HepG2 (cell line): ENCODE measurements at regions not wholly inside any gene's neighbourhood (a gene's known extent, or its start where the extent isn't known, plus 50 kb on each side); places are given as distances from the start of the nearest gene placed in this dataset.

Source experiments
- ATAC-seq: fragments of 200-7000 bp; cut with Tn5 transposase; 3 replicates; pipeline ENCODE4 v1.9.1; 2020; ENCODE audit warnings: mild to moderate bottlenecking, moderate library complexity
- BruUV-seq: library from RNA; stranded (reverse); fragments of 400-500 nt; replicated peaks from 2 replicates; lab custom pipeline; 2021; lab: Mats Ljungman, UMichigan
- CTCF ChIA-PET: fragments of 300-600 bp; formaldehyde crosslinking; extraction: SDS; loops from one replicate; lab custom pipeline; 2021; ENCODE audit warnings: low total read pairs, inconsistent platforms, low intra/inter-chr PET ratio; lab: Yijun Ruan, JAX
- POLR2A ChIA-PET: fragments of 350-600 bp; sonication (Branson Sonifier 250); formaldehyde crosslinking; loops from one replicate; lab custom pipeline; 2020; ENCODE audit warnings: antibody characterized with exemption, inconsistent platforms; lab: Yijun Ruan, JAX
- DNase-seq: peaks from one replicate; pipeline ENCODE4 v3.0.0-alpha.2; 2015; ENCODE audit warnings: low spot score
- FAIRE-seq: peaks from 3 replicates; lab custom pipeline; 2011; peaks lifted over from hg19 to GRCh38; lab: Jason Lieb, UNC
- H2AFZ ChIP-seq: one replicate; pipeline ENCODE4 v1.6.1; 2011; ENCODE audit warnings: low read length, inconsistent platforms
- H3K27ac ChIP-seq: fragments of 300-600 bp; 3 replicates; pipeline ENCODE4 v1.8.0; 2011; ENCODE audit warnings: mixed run types, mild to moderate bottlenecking, mixed read lengths, low read length, inconsistent platforms; ENCODE audit not compliant: insufficient read depth; ENCODE audit errors: extremely low read length
- H3K27me3 ChIP-seq, 2 experiments: fragments of 200-600 bp in 1 of 2; 2 replicates in 1 of 2; 3 replicates in 1 of 2; pipeline versions ENCODE4 v1.6.0 to v1.8.0; 2011; ENCODE audit warnings: low read length in 2 of 2, mild to moderate bottlenecking in 2 of 2, moderate library complexity in 2 of 2, inconsistent platforms in 1 of 2; ENCODE audit not compliant: insufficient read depth in 2 of 2, control insufficient read depth in 1 of 2
- H3K36me3 ChIP-seq, 2 experiments: fragments of 200-600 bp in 1 of 2; replicated peaks in 1 of 2; 2 replicates in 1 of 2; 3 replicates in 1 of 2; pipeline versions ENCODE4 v1.5.1 to v1.8.0; 2011; ENCODE audit warnings: low read length in 2 of 2, inconsistent platforms in 1 of 2; ENCODE audit not compliant: insufficient read depth in 2 of 2, control insufficient read depth in 1 of 2
- H3K4me1 ChIP-seq: 2 replicates; pipeline ENCODE4 v1.5.1; 2012; ENCODE audit warnings: low read length, inconsistent platforms; ENCODE audit not compliant: insufficient read depth
- H3K4me2 ChIP-seq: 2 replicates; pipeline ENCODE4 v1.6.0; 2011; ENCODE audit warnings: low read depth, low read length, inconsistent platforms
- H3K4me3 ChIP-seq, 3 experiments: fragments of 200-600 bp in 1 of 3; sonication (generic), shearing (Covaris generic) in 1 of 3; replicated peaks in 1 of 3; 2 replicates each; pipeline ENCODE4 v1.5.1; 2011 to 2016; ENCODE audit warnings: low read length in 3 of 3, inconsistent platforms in 2 of 3, low read depth in 2 of 3, mild to moderate bottlenecking in 2 of 3, control low read depth in 1 of 3, mixed read lengths in 1 of 3; ENCODE audit not compliant: insufficient read depth in 1 of 3
- H3K79me2 ChIP-seq: one replicate; pipeline ENCODE4 v1.6.1; 2011; ENCODE audit warnings: low read length, inconsistent platforms; ENCODE audit not compliant: insufficient read depth
- H3K9ac ChIP-seq: 2 replicates; pipeline ENCODE4 v1.6.0; 2011; ENCODE audit warnings: mild to moderate bottlenecking, low read depth, low read length, inconsistent platforms; ENCODE audit not compliant: insufficient read depth
- H3K9me3 ChIP-seq: 2 replicates; pipeline ENCODE4 v1.5.1; 2012; ENCODE audit warnings: mild to moderate bottlenecking, low read length
- H4K20me1 ChIP-seq: 2 replicates; pipeline ENCODE4 v1.6.0; 2011; ENCODE audit warnings: inconsistent platforms, mild to moderate bottlenecking, low read length, moderate library complexity; ENCODE audit not compliant: insufficient read depth
- ARNT2 ChIP-seq: sonication (generic); formaldehyde crosslinking; IDR thresholded peaks from 2 replicates; pipeline ENCODE4 v1.8.0; 2022; ENCODE audit warnings: mild to moderate bottlenecking, low read depth, missing genetic modification reagents, moderate library complexity
- GLI4 ChIP-seq: sonication (generic); formaldehyde crosslinking; IDR thresholded peaks from 2 replicates; pipeline ENCODE4 v1.5.1; 2020; ENCODE audit warnings: missing genetic modification reagents, mild to moderate bottlenecking, moderate library complexity, borderline replicate concordance
- MAZ ChIP-seq, 2 experiments: sonication (generic) in 1 of 2; formaldehyde crosslinking in 1 of 2; IDR thresholded peaks; 2 replicates each; pipeline versions ENCODE4 v1.5.0 to v1.6.1; 2012 to 2020; ENCODE audit warnings: low read depth in 2 of 2, mild to moderate bottlenecking in 2 of 2, borderline replicate concordance in 1 of 2, improper control_type of control experiment in 1 of 2, low read length in 1 of 2, missing genetic modification reagents in 1 of 2, moderate library complexity in 1 of 2
- NCOR1 ChIP-seq: fragments of 200-600 bp; sonication (generic); IDR thresholded peaks from 2 replicates; pipeline ENCODE4 v1.7.0; 2017; ENCODE audit warnings: antibody characterized with exemption, low read length, borderline replicate concordance
- POGZ ChIP-seq: sonication (generic); formaldehyde crosslinking; IDR thresholded peaks from 2 replicates; pipeline ENCODE4 v1.4.0; 2020; ENCODE audit warnings: mild to moderate bottlenecking, missing genetic modification reagents
- POLR2G ChIP-seq: fragments of 200-400 bp; formaldehyde crosslinking; IDR thresholded peaks from 2 replicates; pipeline ENCODE4 v1.6.1; 2018; ENCODE audit warnings: mild to moderate bottlenecking, low read depth, low read length, moderate library complexity
- TAF15 ChIP-seq: fragments of 200-400 bp; formaldehyde crosslinking; IDR thresholded peaks from one replicate; pipeline ENCODE4 v1.6.1; 2018; ENCODE audit warnings: mild to moderate bottlenecking, low read depth, low read length; ENCODE audit not compliant: poor library complexity, severe bottlenecking
- TBX2 ChIP-seq: sonication (generic); formaldehyde crosslinking; IDR thresholded peaks from 2 replicates; pipeline ENCODE4 v1.5.0; 2020; ENCODE audit warnings: missing genetic modification reagents, mild to moderate bottlenecking, borderline replicate concordance
- ZBTB38 ChIP-seq: sonication (generic); formaldehyde crosslinking; IDR thresholded peaks from 2 replicates; pipeline ENCODE4 v1.5.1; 2020; ENCODE audit warnings: mild to moderate bottlenecking, missing genetic modification reagents
- ZNF746 ChIP-seq: sonication (generic); formaldehyde crosslinking; IDR thresholded peaks from 2 replicates; pipeline ENCODE4 v1.8.0; 2022; ENCODE audit warnings: mild to moderate bottlenecking, missing genetic modification reagents
- WGBS: methylation state at CpG from one replicate; pipeline ENCODE4 v1.1.6; 2017; ENCODE audit warnings: low lambda C conversion rate; 5-methylcytosine and 5-hydroxymethylcytosine counted together
- in situ Hi-C: cut with HindIII; loops from 2 replicates; pipeline ENCODE4 v1.10.0; 2017; ENCODE audit warnings: low pct_unique_long_range_greater_than_20kb; ENCODE audit not compliant: extremely low pct_ligation_motif_present
- intact Hi-C: fragments of 100-400 bp; cut with micrococcal nuclease; formaldehyde crosslinking; loops from one replicate; pipeline ENCODE4 v1.10.0; 2022; ENCODE audit not compliant: unreplicated experiment
- TF ChIP-seq, protein P1 (sequence below): IDR thresholded peaks from 2 replicates; pipeline ENCODE4 v1.6.1; 2018; ENCODE audit warnings: missing genetic modification reagents, mild to moderate bottlenecking, missing compliant biosample characterization
- TF ChIP-seq, protein P2 (sequence below): sonication (generic); formaldehyde crosslinking; IDR thresholded peaks from 2 replicates; pipeline ENCODE4 v1.5.0; 2020; ENCODE audit warnings: missing genetic modification reagents
- TF ChIP-seq, protein P3 (sequence below): sonication (generic); formaldehyde crosslinking; conservative IDR thresholded peaks from 2 replicates; pipeline ENCODE4 v1.4.0; 2020; ENCODE audit warnings: missing genetic modification reagents

DNA sequence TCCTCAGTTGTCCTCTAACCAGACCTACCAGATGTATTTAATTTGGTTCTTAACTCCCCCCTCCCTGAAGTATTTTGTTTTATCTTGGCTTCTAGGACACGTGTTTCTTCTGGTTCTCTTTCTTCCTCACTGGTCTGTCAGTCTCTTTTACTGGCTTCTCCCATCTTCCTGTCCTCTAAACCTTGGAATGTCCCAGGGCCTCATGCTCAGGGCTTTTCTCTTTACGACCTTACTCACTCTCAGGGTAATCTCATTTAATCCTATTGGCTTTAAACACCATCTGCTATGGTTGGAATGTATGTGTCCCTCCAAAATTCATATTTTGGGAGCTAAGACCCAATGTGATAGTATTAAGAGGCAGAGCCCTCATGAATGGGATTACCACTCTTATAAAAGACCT, 418.2 kb upstream of the PODXL start:
- Histone ChIP-seq H3K4me1 (no peaks in the 10 kb centered on the region), H3K27ac (no peak overlapping the region), H2AFZ (no peak overlapping the region), H3K27me3 (no peaks in the 10 kb centered on the region), H3K9ac (no peak overlapping the region), H3K9me3 (no peaks in the 10 kb centered on the region), H3K4me2 (no peak overlapping the region)
- 0% methylated on average over 2 of the region's 2 CpGs for WGBS
- in situ Hi-C loops: no loop called here
- BruUV-seq: no TSS peak
- no peak for FAIRE-seq
- POLR2A ChIA-PET: no interaction called here
- TF ChIP-seq, protein P1, sequence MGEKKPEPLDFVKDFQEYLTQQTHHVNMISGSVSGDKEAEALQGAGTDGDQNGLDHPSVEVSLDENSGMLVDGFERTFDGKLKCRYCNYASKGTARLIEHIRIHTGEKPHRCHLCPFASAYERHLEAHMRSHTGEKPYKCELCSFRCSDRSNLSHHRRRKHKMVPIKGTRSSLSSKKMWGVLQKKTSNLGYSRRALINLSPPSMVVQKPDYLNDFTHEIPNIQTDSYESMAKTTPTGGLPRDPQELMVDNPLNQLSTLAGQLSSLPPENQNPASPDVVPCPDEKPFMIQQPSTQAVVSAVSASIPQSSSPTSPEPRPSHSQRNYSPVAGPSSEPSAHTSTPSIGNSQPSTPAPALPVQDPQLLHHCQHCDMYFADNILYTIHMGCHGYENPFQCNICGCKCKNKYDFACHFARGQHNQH: no peak
- no peak for TF ChIP-seq POLR2G
- no peak for TF ChIP-seq MAZ (IDR thresholded peaks at IDR 0.05; ENCODE audit: borderline replicate concordance, low read depth, low read length)
- no peak for TF ChIP-seq MAZ (CRISPR knock-in tag; IDR thresholded peaks at IDR 0.05; ENCODE audit: low read depth)
- TF ChIP-seq ZNF746: no peak
- no peak for TF ChIP-seq GLI4 (CRISPR knock-in tag)
- no peak for TF ChIP-seq NCOR1
- TF ChIP-seq POGZ: no peak
- TF ChIP-seq, all 625 proteins: peak for 0
- Histone ChIP-seq H3K79me2 (no peaks in the 10 kb centered on the region), H3K4me3 (no peak overlapping the region), H3K36me3 (no peaks in the 10 kb centered on the region), H4K20me1 (no peaks in the 10 kb centered on the region)
- CTCF ChIA-PET: no interaction called here
- ATAC-seq (no peak), DNase-seq (no peak)
- intact Hi-C loops: no loop called here

DNA sequence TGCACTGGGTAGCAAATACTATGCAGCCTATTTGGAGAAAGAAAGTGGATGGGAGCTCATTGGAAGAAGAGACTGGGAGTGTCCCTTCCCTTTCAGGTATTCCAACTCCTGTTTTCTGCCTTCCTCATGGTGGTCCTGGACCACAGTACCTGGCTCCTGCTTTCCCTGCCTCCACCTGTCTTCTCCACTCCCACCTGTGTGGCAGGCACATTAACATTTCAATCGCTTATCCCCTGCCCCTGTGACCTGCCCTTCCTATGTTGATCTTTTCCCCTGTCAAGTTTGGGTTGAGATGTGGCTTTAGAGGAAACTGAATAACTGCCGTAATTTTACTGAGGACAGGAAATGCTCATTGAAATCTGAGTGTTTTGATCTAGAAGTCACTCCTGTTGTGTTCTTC, 415.8 kb upstream of the PODXL start:
- ChIA-PET CTCF (no interaction called here), POLR2A (no interaction called here)
- Histone ChIP-seq H3K4me2 (no peak overlapping the region), H3K4me1 (no peaks in the 10 kb centered on the region), H3K9me3 (no peaks in the 10 kb centered on the region), H2AFZ (no peak overlapping the region), H3K79me2 (no peaks in the 10 kb centered on the region), H3K9ac (no peak overlapping the region), H4K20me1 (no peaks in the 10 kb centered on the region), H3K27me3 (no peaks in the 10 kb centered on the region), H3K36me3 (no peaks in the 10 kb centered on the region), H3K4me3 (no peak overlapping the region), H3K27ac (no peak overlapping the region)
- WGBS: 9% methylated on average over 2 of the region's 2 CpGs
- no TSS peak for BruUV-seq
- ATAC-seq (no peak), DNase-seq (no peak), FAIRE-seq (no peak)
- in situ Hi-C loops: no loop called here
- intact Hi-C loops: no loop called here
- TF ChIP-seq, protein P2, sequence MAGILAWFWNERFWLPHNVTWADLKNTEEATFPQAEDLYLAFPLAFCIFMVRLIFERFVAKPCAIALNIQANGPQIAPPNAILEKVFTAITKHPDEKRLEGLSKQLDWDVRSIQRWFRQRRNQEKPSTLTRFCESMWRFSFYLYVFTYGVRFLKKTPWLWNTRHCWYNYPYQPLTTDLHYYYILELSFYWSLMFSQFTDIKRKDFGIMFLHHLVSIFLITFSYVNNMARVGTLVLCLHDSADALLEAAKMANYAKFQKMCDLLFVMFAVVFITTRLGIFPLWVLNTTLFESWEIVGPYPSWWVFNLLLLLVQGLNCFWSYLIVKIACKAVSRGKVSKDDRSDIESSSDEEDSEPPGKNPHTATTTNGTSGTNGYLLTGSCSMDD (CRISPR knock-in tag): no peak
- no peak for TF ChIP-seq ZBTB38 (CRISPR knock-in tag)
- TF ChIP-seq TAF15: no peak
- no peak for TF ChIP-seq ARNT2
- TF ChIP-seq, protein P3, sequence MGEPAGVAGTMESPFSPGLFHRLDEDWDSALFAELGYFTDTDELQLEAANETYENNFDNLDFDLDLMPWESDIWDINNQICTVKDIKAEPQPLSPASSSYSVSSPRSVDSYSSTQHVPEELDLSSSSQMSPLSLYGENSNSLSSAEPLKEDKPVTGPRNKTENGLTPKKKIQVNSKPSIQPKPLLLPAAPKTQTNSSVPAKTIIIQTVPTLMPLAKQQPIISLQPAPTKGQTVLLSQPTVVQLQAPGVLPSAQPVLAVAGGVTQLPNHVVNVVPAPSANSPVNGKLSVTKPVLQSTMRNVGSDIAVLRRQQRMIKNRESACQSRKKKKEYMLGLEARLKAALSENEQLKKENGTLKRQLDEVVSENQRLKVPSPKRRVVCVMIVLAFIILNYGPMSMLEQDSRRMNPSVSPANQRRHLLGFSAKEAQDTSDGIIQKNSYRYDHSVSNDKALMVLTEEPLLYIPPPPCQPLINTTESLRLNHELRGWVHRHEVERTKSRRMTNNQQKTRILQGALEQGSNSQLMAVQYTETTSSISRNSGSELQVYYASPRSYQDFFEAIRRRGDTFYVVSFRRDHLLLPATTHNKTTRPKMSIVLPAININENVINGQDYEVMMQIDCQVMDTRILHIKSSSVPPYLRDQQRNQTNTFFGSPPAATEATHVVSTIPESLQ (CRISPR knock-in tag): no peak
- TF ChIP-seq TBX2 (CRISPR knock-in tag): no peak
